NB4 (cell line): ENCODE measurements at regions not wholly inside any gene's neighbourhood (a gene's known extent, or its start where the extent isn't known, plus 50 kb on each side); places are given as distances from the start of the nearest gene placed in this dataset.

Source experiments
- MYC ChIP-seq: IDR thresholded peaks from 2 replicates; pipeline ENCODE4 v1.6.1; 2011; ENCODE audit warnings: low read depth, low read length
- POLR2A ChIP-seq: IDR thresholded peaks from 2 replicates; pipeline ENCODE4 v1.6.1; 2011; ENCODE audit warnings: mild to moderate bottlenecking; ENCODE audit not compliant: insufficient read length; ENCODE audit errors: extremely low read depth
- TF ChIP-seq, protein P1 (sequence below): IDR thresholded peaks from one replicate; pipeline ENCODE4 v1.5.1; 2012; ENCODE audit warnings: low read depth, low read length

DNA sequence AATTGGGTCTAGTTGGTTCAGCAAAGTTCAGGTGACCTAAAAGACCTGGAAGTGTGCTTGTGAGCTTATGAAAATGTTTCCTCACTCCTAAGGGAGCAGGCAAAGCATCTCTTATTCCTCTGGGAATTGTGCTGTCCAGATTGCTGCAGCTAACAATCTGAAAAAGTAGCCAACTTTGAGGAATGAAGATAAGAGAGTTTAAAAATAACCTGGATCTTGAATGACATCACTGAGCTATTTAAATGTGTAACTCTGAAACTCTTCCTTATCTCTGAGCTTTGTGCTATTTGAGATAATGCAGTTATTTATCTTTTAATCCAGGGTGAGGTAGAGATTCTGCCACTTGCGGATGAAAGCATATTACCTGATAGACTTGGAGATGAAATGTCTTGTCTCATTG lies 384.8 kb downstream of the PPP4R3C start:
- TF ChIP-seq, protein P1, sequence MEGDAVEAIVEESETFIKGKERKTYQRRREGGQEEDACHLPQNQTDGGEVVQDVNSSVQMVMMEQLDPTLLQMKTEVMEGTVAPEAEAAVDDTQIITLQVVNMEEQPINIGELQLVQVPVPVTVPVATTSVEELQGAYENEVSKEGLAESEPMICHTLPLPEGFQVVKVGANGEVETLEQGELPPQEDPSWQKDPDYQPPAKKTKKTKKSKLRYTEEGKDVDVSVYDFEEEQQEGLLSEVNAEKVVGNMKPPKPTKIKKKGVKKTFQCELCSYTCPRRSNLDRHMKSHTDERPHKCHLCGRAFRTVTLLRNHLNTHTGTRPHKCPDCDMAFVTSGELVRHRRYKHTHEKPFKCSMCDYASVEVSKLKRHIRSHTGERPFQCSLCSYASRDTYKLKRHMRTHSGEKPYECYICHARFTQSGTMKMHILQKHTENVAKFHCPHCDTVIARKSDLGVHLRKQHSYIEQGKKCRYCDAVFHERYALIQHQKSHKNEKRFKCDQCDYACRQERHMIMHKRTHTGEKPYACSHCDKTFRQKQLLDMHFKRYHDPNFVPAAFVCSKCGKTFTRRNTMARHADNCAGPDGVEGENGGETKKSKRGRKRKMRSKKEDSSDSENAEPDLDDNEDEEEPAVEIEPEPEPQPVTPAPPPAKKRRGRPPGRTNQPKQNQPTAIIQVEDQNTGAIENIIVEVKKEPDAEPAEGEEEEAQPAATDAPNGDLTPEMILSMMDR, result no peak
- TF ChIP-seq POLR2A, result no peak
- TF ChIP-seq MYC, result no peak
